SU-DHL-6 (cell line): ENCODE measurements at regions not wholly inside any gene's neighbourhood (a gene's known extent, or its start where the extent isn't known, plus 50 kb on each side); places are given as distances from the start of the nearest gene placed in this dataset.

Experiments
- CTCF ChIP-seq: fragments of 200-600 bp; sonication (generic); IDR thresholded peaks from one replicate; pipeline ENCODE4 v1.5.1; 2017; ENCODE audit warnings: antibody characterized with exemption, mild to moderate bottlenecking, low read length, moderate library complexity; ENCODE audit not compliant: insufficient read depth, poor library complexity, severe bottlenecking
- EZH2phosphoT487 ChIP-seq: fragments of 200-600 bp; sonication (generic), shearing (Covaris generic); conservative IDR thresholded peaks from 2 replicates; pipeline ENCODE4 v1.6.1; 2018; ENCODE audit warnings: mild to moderate bottlenecking, antibody characterized with exemption, low read length, moderate library complexity, mixed read lengths

DNA sequence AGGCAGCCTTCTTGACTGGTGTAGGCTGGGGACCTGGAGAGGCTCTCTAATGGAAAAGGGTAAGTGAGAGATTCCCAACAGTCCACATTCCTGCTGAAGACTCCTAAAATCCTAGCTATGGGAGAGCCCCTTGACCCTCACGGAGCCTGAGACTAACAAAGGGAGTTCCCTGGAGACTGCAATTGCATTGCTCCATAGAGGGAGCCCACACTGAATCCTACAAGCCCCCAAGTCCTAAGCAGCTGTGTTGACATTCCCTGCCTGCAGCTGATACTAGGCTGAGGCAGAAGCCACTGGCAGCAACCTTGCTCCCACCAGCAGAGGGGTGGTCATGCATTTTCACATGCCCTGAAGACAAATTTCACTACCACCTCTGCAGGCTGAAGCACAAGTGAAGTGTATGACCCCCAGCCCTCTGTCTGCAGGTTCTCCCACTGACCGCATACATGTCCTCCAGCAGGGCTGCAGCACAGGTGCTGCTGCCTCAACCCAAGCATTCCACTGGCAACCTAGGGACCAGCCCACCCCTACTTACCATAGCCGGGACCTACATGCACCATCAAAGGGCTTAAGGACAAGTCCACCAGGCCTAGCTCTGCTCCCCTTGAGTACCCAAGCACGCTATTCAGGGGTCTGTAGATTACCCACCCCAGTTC, 130.3 kb upstream of the SLC13A1 start:
- TF ChIP-seq CTCF (no peak), EZH2phosphoT487 (no peak)
